Stomach smooth muscle (tissue), 2 donors: ENCODE measurements at regions not wholly inside any gene's neighbourhood (a gene's known extent, or its start where the extent isn't known, plus 50 kb on each side); places are given as distances from the start of the nearest gene placed in this dataset.

Experiments
- H3K27ac ChIP-seq: one replicate; pipeline ENCODE4 v1.7.0; 2013; ENCODE audit warnings: mild to moderate bottlenecking, low read length, inconsistent platforms
- H3K27me3 ChIP-seq, 2 donors: one replicate each; pipeline ENCODE4 v1.7.0; 2013; ENCODE audit warnings: low read length in 2 of 2; ENCODE audit not compliant: insufficient read depth in 2 of 2, control insufficient read depth in 1 of 2
- H3K36me3 ChIP-seq, 2 donors: one replicate each; pipeline ENCODE4 v1.7.0; 2013; ENCODE audit warnings: low read length in 2 of 2; ENCODE audit not compliant: control insufficient read depth in 2 of 2, insufficient read depth in 2 of 2
- H3K4me1 ChIP-seq: one replicate; pipeline ENCODE4 v1.7.0; 2013; ENCODE audit warnings: low read length; ENCODE audit not compliant: control insufficient read depth, insufficient read depth
- H3K4me3 ChIP-seq, 2 donors: one replicate each; pipeline ENCODE4 v1.7.0; 2013; ENCODE audit warnings: low read length in 2 of 2
- H3K9ac ChIP-seq, 2 donors: one replicate each; pipeline ENCODE4 v1.7.0; 2013; ENCODE audit warnings: low read length in 2 of 2, mild to moderate bottlenecking in 1 of 2
- H3K9me3 ChIP-seq, 2 donors: one replicate each; pipeline ENCODE4 v1.7.0; 2013; ENCODE audit warnings: low read length in 2 of 2; ENCODE audit not compliant: control insufficient read depth in 2 of 2
- donor health status: healthy.
- donor health status: Pancreatic carcinoma.

GRCh38 chr10:89915968-89916367, 214.6 kb downstream of the KIF20B start:
- Histone ChIP-seq H3K4me3 (no peak overlapping the region), H3K9me3 (no peaks in the 10 kb centered on the region), H3K27ac (no peak overlapping the region), H3K27me3 (no peaks in the 10 kb centered on the region), H3K4me1 (no peaks in the 10 kb centered on the region), H3K9ac (no peak overlapping the region), H3K36me3 (no peaks in the 10 kb centered on the region)

- no peak overlapping the region for H3K9ac ChIP-seq
- no peaks in the 10 kb centered on the region for H3K4me1 ChIP-seq
- H3K4me3 ChIP-seq: no peak overlapping the region
- H3K9me3 ChIP-seq: no peaks in the 10 kb centered on the region
- H3K27me3 ChIP-seq: no peaks in the 10 kb centered on the region
- H3K36me3 ChIP-seq: no peaks in the 10 kb centered on the region
- no peak overlapping the region for H3K27ac ChIP-seq
Observed at GRCh38 chr10:89916468-89917215, 215.3 kb downstream of the KIF20B start.

- H3K36me3 ChIP-seq: no peaks in the 10 kb centered on the region
- no peaks in the 10 kb centered on the region for H3K27me3 ChIP-seq
- no peaks in the 10 kb centered on the region for H3K4me1 ChIP-seq
- no peak overlapping the region for H3K4me3 ChIP-seq
- no peaks in the 10 kb centered on the region for H3K9me3 ChIP-seq
- no peak overlapping the region for H3K9ac ChIP-seq
- no peak overlapping the region for H3K27ac ChIP-seq
Observed at GRCh38 chr10:89921403-89921802, 220.0 kb downstream of the KIF20B start.

- no peaks in the 10 kb centered on the region for H3K27me3 ChIP-seq
- H3K27ac ChIP-seq: no peak overlapping the region
- no peaks in the 10 kb centered on the region for H3K9me3 ChIP-seq
- no peaks in the 10 kb centered on the region for H3K4me1 ChIP-seq
- no peaks in the 10 kb centered on the region for H3K36me3 ChIP-seq
- no peak overlapping the region for H3K9ac ChIP-seq
- no peak overlapping the region for H3K4me3 ChIP-seq
Observed at GRCh38 chr10:89923661-89924060, 222.3 kb downstream of the KIF20B start.

GRCh38 chr10:89924261-89924660, 222.9 kb downstream of the KIF20B start:
- Histone ChIP-seq H3K9ac (no peak overlapping the region), H3K9me3 (no peaks in the 10 kb centered on the region), H3K36me3 (no peaks in the 10 kb centered on the region), H3K27me3 (no peaks in the 10 kb centered on the region), H3K4me1 (no peaks in the 10 kb centered on the region), H3K4me3 (no peak overlapping the region), H3K27ac (no peak overlapping the region)

- no peaks in the 10 kb centered on the region for H3K9me3 ChIP-seq
- no peak overlapping the region for H3K27ac ChIP-seq
- no peak overlapping the region for H3K4me3 ChIP-seq
- no peaks in the 10 kb centered on the region for H3K27me3 ChIP-seq
- H3K4me1 ChIP-seq: no peaks in the 10 kb centered on the region
- H3K9ac ChIP-seq: no peak overlapping the region
- no peaks in the 10 kb centered on the region for H3K36me3 ChIP-seq
Observed at GRCh38 chr10:89926736-89927135, 225.3 kb downstream of the KIF20B start.

- H3K4me1 ChIP-seq: no peaks in the 10 kb centered on the region
- H3K27me3 ChIP-seq: no peaks in the 10 kb centered on the region
- no peak overlapping the region for H3K9ac ChIP-seq
- H3K9me3 ChIP-seq: no peaks in the 10 kb centered on the region
- H3K27ac ChIP-seq: no peak overlapping the region
- no peak overlapping the region for H3K4me3 ChIP-seq
- H3K36me3 ChIP-seq: no peaks in the 10 kb centered on the region
Observed at GRCh38 chr10:89929282-89930026, 228.1 kb downstream of the KIF20B start.

- Histone ChIP-seq H3K27ac (no peak overlapping the region), H3K4me3 (no peak overlapping the region), H3K36me3 (no peaks in the 10 kb centered on the region), H3K9ac (no peak overlapping the region), H3K27me3 (no peaks in the 10 kb centered on the region), H3K9me3 (peaks cover 0 to 6% of the 10 kb centered on the region in 2 donors), H3K4me1 (no peaks in the 10 kb centered on the region)
Observed at GRCh38 chr10:89937494-89937893, 236.1 kb downstream of the KIF20B start.

- no peak overlapping the region for H3K9ac ChIP-seq
- no peaks in the 10 kb centered on the region for H3K36me3 ChIP-seq
- peaks cover 0 to 6% of the 10 kb centered on the region in 2 donors for H3K9me3 ChIP-seq
- no peaks in the 10 kb centered on the region for H3K4me1 ChIP-seq
- H3K27me3 ChIP-seq: no peaks in the 10 kb centered on the region
- H3K4me3 ChIP-seq: no peak overlapping the region
- H3K27ac ChIP-seq: no peak overlapping the region
Observed at GRCh38 chr10:89940076-89940475, 238.7 kb downstream of the KIF20B start.

- Histone ChIP-seq H3K4me3 (no peak overlapping the region), H3K9me3 (peaks cover 0 to 3% of the 10 kb centered on the region in 2 donors), H3K27ac (no peak overlapping the region), H3K9ac (no peak overlapping the region), H3K4me1 (no peaks in the 10 kb centered on the region), H3K27me3 (no peaks in the 10 kb centered on the region), H3K36me3 (no peaks in the 10 kb centered on the region)
Observed at GRCh38 chr10:89942217-89942616, 240.8 kb downstream of the KIF20B start.

GRCh38 chr10:89944138-89944537, 242.7 kb downstream of the KIF20B start:
- Histone ChIP-seq H3K4me3 (no peak overlapping the region), H3K9ac (no peak overlapping the region), H3K36me3 (no peaks in the 10 kb centered on the region), H3K4me1 (no peaks in the 10 kb centered on the region), H3K9me3 (no peaks in the 10 kb centered on the region), H3K27ac (no peak overlapping the region), H3K27me3 (no peaks in the 10 kb centered on the region)
